A549 (cell line): ENCODE measurements at regions not wholly inside any gene's neighbourhood (a gene's known extent, or its start where the extent isn't known, plus 50 kb on each side); places are given as distances from the start of the nearest gene placed in this dataset.
A peak's percentile ranks its signal among the peaks of the same experiment; 100 is the strongest.

Experiments
- BHLHE40 ChIP-seq: IDR thresholded peaks from 2 replicates; pipeline ENCODE4 v1.6.1; 2012; ENCODE audit warnings: low read depth, low read length, inconsistent platforms
- CTCF ChIP-seq: fragments of >200 bp; sonication (Bioruptor Twin); formaldehyde crosslinking; IDR thresholded peaks from 3 replicates; pipeline ENCODE4 v1.5.1; 2016

GRCh38 chr3:139111392-139112229 is 66.9 kb upstream of the PRR23C start:
- TF ChIP-seq CTCF, result peak; percentile 54
- TF ChIP-seq BHLHE40, result no peak
